Lung (tissue), 11 donors: ENCODE measurements at regions not wholly inside any gene's neighbourhood (a gene's known extent, or its start where the extent isn't known, plus 50 kb on each side); places are given as distances from the start of the nearest gene placed in this dataset.
A peak's percentile ranks its signal among the peaks of the same experiment; 100 is the strongest.

Experiments used
- ATAC-seq: fragments of 200-7000 bp; cut with Tn5 transposase; one replicate; pipeline ENCODE4 v1.9.1; 2020; ENCODE audit warnings: moderate number of reproducible peaks; ENCODE audit not compliant: insufficient read depth, low FRiP score
- DNase-seq, 3 donors: peaks; one replicate each; pipeline ENCODE4 v3.0.0-alpha.2; 2013 to 2017
- H3K27ac ChIP-seq, 2 donors: one replicate each; pipeline ENCODE4 v1.5.1; 2013; ENCODE audit warnings: mild to moderate bottlenecking in 2 of 2, moderate library complexity in 2 of 2, control low read depth in 1 of 2, inconsistent platforms in 1 of 2, low read depth in 1 of 2, low read length in 1 of 2
- H3K27me3 ChIP-seq, 3 donors: one replicate each; pipeline ENCODE4 v1.5.1; 2013; ENCODE audit warnings: low read length in 2 of 3; ENCODE audit not compliant: control insufficient read depth in 3 of 3, insufficient read depth in 3 of 3
- H3K36me3 ChIP-seq, 4 donors: one replicate each; pipeline ENCODE4 v1.5.1; 2013; ENCODE audit warnings: low read length in 4 of 4, mild to moderate bottlenecking in 1 of 4, moderate library complexity in 1 of 4; ENCODE audit not compliant: control insufficient read depth in 4 of 4, insufficient read depth in 4 of 4
- H3K4me1 ChIP-seq, 5 donors: one replicate each; pipeline ENCODE4 v1.5.1; 2013; ENCODE audit warnings: low read length in 5 of 5, mild to moderate bottlenecking in 2 of 5, moderate library complexity in 1 of 5; ENCODE audit not compliant: control insufficient read depth in 5 of 5, insufficient read depth in 5 of 5
- H3K4me3 ChIP-seq: one replicate; pipeline ENCODE4 v1.5.1; 2013; ENCODE audit warnings: mild to moderate bottlenecking, control low read depth, moderate library complexity
- H3K9ac ChIP-seq, 2 donors: one replicate each; pipeline ENCODE4 v1.5.1; 2013; ENCODE audit warnings: low read length in 2 of 2, control low read depth in 1 of 2; ENCODE audit not compliant: insufficient read depth in 1 of 2
- H3K9me3 ChIP-seq, 4 donors: one replicate each; pipeline ENCODE4 v1.5.1; 2013; ENCODE audit warnings: low read length in 3 of 4, mild to moderate bottlenecking in 1 of 4, moderate library complexity in 1 of 4; ENCODE audit not compliant: control insufficient read depth in 4 of 4, insufficient read depth in 3 of 4
- CTCF ChIP-seq: IDR thresholded peaks from 2 replicates; pipeline ENCODE4 v1.5.1; 2012; ENCODE audit warnings: mild to moderate bottlenecking; ENCODE audit errors: control extremely low read depth, extremely low read depth
- WGBS, 2 donors: extraction: QIAGEN DNeasy Blood & Tissue Kit; methylation state at CpG; one replicate each; pipeline ENCODE4 v1.1.7; 2013; 5-methylcytosine and 5-hydroxymethylcytosine counted together
- donor health status: control.
- donor health status: control.
- donor health status: Bipolar disorder and iron deficiency.
- donor health status: healthy.
- donor health status: DM: yes; HTN: yes; CAD: no.

- no peak for ATAC-seq
- H3K36me3 ChIP-seq: no peaks in the 10 kb centered on the region
- H3K4me3 ChIP-seq: no peak overlapping the region
- DNase-seq: peak in 2 of 3 donors; percentile 52 to 58
- WGBS, 2 donors: 78 to 85% methylated on average over 1 of the region's 1 CpG
- H3K4me1 ChIP-seq: peaks cover 0 to 44% (median 15%) of the 10 kb centered on the region in 5 donors
- no peaks in the 10 kb centered on the region for H3K27me3 ChIP-seq
- H3K9me3 ChIP-seq: no peaks in the 10 kb centered on the region
- H3K27ac ChIP-seq: no peak overlapping the region
- no peak overlapping the region for H3K9ac ChIP-seq
- TF ChIP-seq CTCF: no peak
Measured at GRCh38 chr18:45521136-45521535, 94.1 kb upstream of the SLC14A2 start.

GRCh38 chr18:45521777-45522176 lies 93.5 kb upstream of the SLC14A2 start:
- H3K4me1 ChIP-seq: peaks cover 0 to 44% (median 14%) of the 10 kb centered on the region in 5 donors
- H3K36me3 ChIP-seq: no peaks in the 10 kb centered on the region
- 53 to 75% methylated on average over 3 of the region's 3 CpGs for WGBS, 2 donors
- H3K27me3 ChIP-seq: no peaks in the 10 kb centered on the region
- H3K9ac ChIP-seq: no peak overlapping the region
- no peak overlapping the region for H3K4me3 ChIP-seq
- DNase-seq (peak in 1 of 3 donors; percentile 15), ATAC-seq (no peak)
- no peaks in the 10 kb centered on the region for H3K9me3 ChIP-seq
- no peak for TF ChIP-seq CTCF
- peak overlapping the region in 1 of 2 donors; percentile 21 for H3K27ac ChIP-seq

- Histone ChIP-seq H3K27ac (no peak overlapping the region), H3K36me3 (no peaks in the 10 kb centered on the region), H3K4me3 (no peak overlapping the region), H3K27me3 (no peaks in the 10 kb centered on the region), H3K4me1 (peaks cover 0 to 39% (median 8%) of the 10 kb centered on the region in 5 donors), H3K9me3 (no peaks in the 10 kb centered on the region), H3K9ac (no peak overlapping the region)
- ATAC-seq: no peak
- peak in 2 of 3 donors; percentile 23 to 37 for DNase-seq
- no peak for TF ChIP-seq CTCF
- WGBS, 2 donors: 76 to 88% methylated on average over 8 of the region's 8 CpGs
Measured at GRCh38 chr18:45522371-45522770, 92.9 kb upstream of the SLC14A2 start.

GRCh38 chr18:45525301-45525700 lies 90.0 kb upstream of the SLC14A2 start:
- DNase-seq (peak; percentile 32 to 67 (median 67)), ATAC-seq (no peak)
- Histone ChIP-seq H3K9me3 (no peaks in the 10 kb centered on the region), H3K36me3 (no peaks in the 10 kb centered on the region), H3K27me3 (no peaks in the 10 kb centered on the region), H3K9ac (no peak overlapping the region), H3K4me1 (peaks cover 0 to 39% (median 8%) of the 10 kb centered on the region in 5 donors), H3K27ac (no peak overlapping the region), H3K4me3 (no peak overlapping the region)
- TF ChIP-seq CTCF: no peak
